ENCODE measurements at regions not wholly inside any gene's neighbourhood (a gene's known extent, or its start where the extent isn't known, plus 50 kb on each side); places are given as distances from the start of the nearest gene placed in this dataset.

- ATAC-seq: no peak
- WGBS, 2 donors (ENCODE audit: low coverage in 1 of 2): 76 to 92% methylated on average over 1 to 3 of the region's 3 CpGs
- Histone ChIP-seq H3K4me3 (no peak overlapping the region), H3K9me3 (no peaks in the 10 kb centered on the region), H3K4me1 (no peaks in the 10 kb centered on the region), H3K36me3 (no peaks in the 10 kb centered on the region), H3K27ac (no peak overlapping the region), H3K27me3 (no peaks in the 10 kb centered on the region)
- TF ChIP-seq EP300 (IDR thresholded peaks at IDR 0.05) (no peak), POLR2A (IDR thresholded peaks at IDR 0.05) (no peak), CTCF (IDR thresholded peaks at IDR 0.05) (no peak), POLR2AphosphoS5 (IDR thresholded peaks at IDR 0.05) (no peak)
These were observed 176.4 kb downstream of the KCNA5 start for GRCh38 chr12:5220099-5220498.

- H3K27me3 ChIP-seq: no peaks in the 10 kb centered on the region
- WGBS, 2 donors (ENCODE audit: low coverage in 1 of 2): 87 to 88% methylated on average over 3 of the region's 3 CpGs
These were observed 177.2 kb downstream of the KCNA5 start for GRCh38 chr12:5220835-5221234.

GRCh38 chr12:5222011-5222461 lies 178.4 kb downstream of the KCNA5 start:
- H3K27ac ChIP-seq: no peak overlapping the region
- TF ChIP-seq POLR2A (IDR thresholded peaks at IDR 0.05) (no peak), EP300 (IDR thresholded peaks at IDR 0.05) (no peak), CTCF (IDR thresholded peaks at IDR 0.05) (no peak), POLR2AphosphoS5 (IDR thresholded peaks at IDR 0.05) (no peak)
- no peak overlapping the region for H3K4me3 ChIP-seq
- no peaks in the 10 kb centered on the region for H3K9me3 ChIP-seq
- no peaks in the 10 kb centered on the region for H3K27me3 ChIP-seq
- H3K4me1 ChIP-seq: no peaks in the 10 kb centered on the region
- ATAC-seq: no peak
- no peaks in the 10 kb centered on the region for H3K36me3 ChIP-seq
- 57% methylated on average over 1 of the region's 2 CpGs; no CpG with 5 or more reads in 1 of the 2 donors for WGBS, 2 donors (ENCODE audit: low coverage in 1 of 2)

More at GRCh38 chr12:5220835-5221234, 177.2 kb downstream of the KCNA5 start:
- ATAC-seq: no peak
- H3K36me3 ChIP-seq: no peaks in the 10 kb centered on the region
- no peaks in the 10 kb centered on the region for H3K9me3 ChIP-seq
- H3K4me3 ChIP-seq: no peak overlapping the region
- TF ChIP-seq POLR2A (IDR thresholded peaks at IDR 0.05) (no peak), POLR2AphosphoS5 (IDR thresholded peaks at IDR 0.05) (no peak), EP300 (IDR thresholded peaks at IDR 0.05) (no peak), CTCF (IDR thresholded peaks at IDR 0.05) (no peak)
- no peak overlapping the region for H3K27ac ChIP-seq
- no peaks in the 10 kb centered on the region for H3K4me1 ChIP-seq

- 87 to 100% methylated on average over 2 to 3 of the region's 5 CpGs for WGBS, 2 donors (ENCODE audit: low coverage in 1 of 2)
- Histone ChIP-seq H3K27ac (no peak overlapping the region), H3K9me3 (no peaks in the 10 kb centered on the region), H3K4me3 (no peak overlapping the region), H3K36me3 (no peaks in the 10 kb centered on the region), H3K27me3 (no peaks in the 10 kb centered on the region), H3K4me1 (no peaks in the 10 kb centered on the region)
- no peak for TF ChIP-seq POLR2AphosphoS5 (IDR thresholded peaks at IDR 0.05)
- TF ChIP-seq POLR2A (IDR thresholded peaks at IDR 0.05): no peak
- TF ChIP-seq CTCF (IDR thresholded peaks at IDR 0.05): no peak
- TF ChIP-seq EP300 (IDR thresholded peaks at IDR 0.05): no peak
- no peak for ATAC-seq
These were observed 179.1 kb downstream of the KCNA5 start for GRCh38 chr12:5222729-5223128.

GRCh38 chr12:5223881-5224280 lies 180.2 kb downstream of the KCNA5 start:
- ATAC-seq: no peak
- no peak overlapping the region for H3K4me3 ChIP-seq
- H3K9me3 ChIP-seq: no peaks in the 10 kb centered on the region
- no peaks in the 10 kb centered on the region for H3K36me3 ChIP-seq
- TF ChIP-seq CTCF (IDR thresholded peaks at IDR 0.05): no peak
- TF ChIP-seq EP300 (IDR thresholded peaks at IDR 0.05): no peak
- TF ChIP-seq POLR2A (IDR thresholded peaks at IDR 0.05): no peak
- TF ChIP-seq POLR2AphosphoS5 (IDR thresholded peaks at IDR 0.05): no peak
- no peaks in the 10 kb centered on the region for H3K27me3 ChIP-seq
- WGBS, 2 donors (ENCODE audit: low coverage in 1 of 2): 63 to 87% methylated on average over 2 to 3 of the region's 3 CpGs
- H3K27ac ChIP-seq: no peak overlapping the region
- no peaks in the 10 kb centered on the region for H3K4me1 ChIP-seq

Measured in gastroesophageal sphincter (tissue), 4 donors.